Endothelial cell (in vitro differentiated cells): ENCODE measurements at regions not wholly inside any gene's neighbourhood (a gene's known extent, or its start where the extent isn't known, plus 50 kb on each side); places are given as distances from the start of the nearest gene placed in this dataset.

Experiments
- DNase-seq: peaks from one replicate; pipeline ENCODE4 v3.0.0; 2021; ENCODE audit warnings: low spot score
- H3K27ac Mint-ChIP-seq: one replicate; pipeline ENCODE4 v1.8.0; 2021; ENCODE audit warnings: mixed read lengths, inconsistent platforms; ENCODE audit not compliant: unreplicated experiment
- H3K27me3 Mint-ChIP-seq: one replicate; pipeline ENCODE4 v1.8.0; 2021; ENCODE audit warnings: mild to moderate bottlenecking, moderate library complexity, mixed read lengths, inconsistent platforms; ENCODE audit not compliant: unreplicated experiment
- H3K36me3 Mint-ChIP-seq: one replicate; pipeline ENCODE4 v1.8.0; 2021; ENCODE audit warnings: mild to moderate bottlenecking, low read depth, mixed read lengths, inconsistent platforms; ENCODE audit not compliant: unreplicated experiment
- H3K4me1 Mint-ChIP-seq: one replicate; pipeline ENCODE4 v1.8.0; 2021; ENCODE audit warnings: mild to moderate bottlenecking, mixed read lengths, inconsistent platforms; ENCODE audit not compliant: unreplicated experiment
- H3K4me3 Mint-ChIP-seq: one replicate; pipeline ENCODE4 v1.8.0; 2021; ENCODE audit warnings: mild to moderate bottlenecking, mixed read lengths, inconsistent platforms; ENCODE audit not compliant: unreplicated experiment
- H3K9me3 Mint-ChIP-seq: one replicate; pipeline ENCODE4 v1.8.0; 2021; ENCODE audit warnings: mixed read lengths, inconsistent platforms; ENCODE audit not compliant: unreplicated experiment
- TF ChIP-seq, protein P1 (sequence below): fragments of 200-600 bp; sonication (generic); IDR thresholded peaks from one replicate; pipeline ENCODE4 v1.5.0; 2021; ENCODE audit warnings: antibody characterized with exemption; ENCODE audit not compliant: unreplicated experiment

GRCh38 chr5:18216016-18216415, 581.8 kb downstream of the TAF11L14 start:
- no peaks in the 10 kb centered on the region for H3K4me1 Mint-ChIP-seq
- H3K27ac Mint-ChIP-seq: no peak overlapping the region
- no peaks in the 10 kb centered on the region for H3K27me3 Mint-ChIP-seq
- TF ChIP-seq, protein P1, sequence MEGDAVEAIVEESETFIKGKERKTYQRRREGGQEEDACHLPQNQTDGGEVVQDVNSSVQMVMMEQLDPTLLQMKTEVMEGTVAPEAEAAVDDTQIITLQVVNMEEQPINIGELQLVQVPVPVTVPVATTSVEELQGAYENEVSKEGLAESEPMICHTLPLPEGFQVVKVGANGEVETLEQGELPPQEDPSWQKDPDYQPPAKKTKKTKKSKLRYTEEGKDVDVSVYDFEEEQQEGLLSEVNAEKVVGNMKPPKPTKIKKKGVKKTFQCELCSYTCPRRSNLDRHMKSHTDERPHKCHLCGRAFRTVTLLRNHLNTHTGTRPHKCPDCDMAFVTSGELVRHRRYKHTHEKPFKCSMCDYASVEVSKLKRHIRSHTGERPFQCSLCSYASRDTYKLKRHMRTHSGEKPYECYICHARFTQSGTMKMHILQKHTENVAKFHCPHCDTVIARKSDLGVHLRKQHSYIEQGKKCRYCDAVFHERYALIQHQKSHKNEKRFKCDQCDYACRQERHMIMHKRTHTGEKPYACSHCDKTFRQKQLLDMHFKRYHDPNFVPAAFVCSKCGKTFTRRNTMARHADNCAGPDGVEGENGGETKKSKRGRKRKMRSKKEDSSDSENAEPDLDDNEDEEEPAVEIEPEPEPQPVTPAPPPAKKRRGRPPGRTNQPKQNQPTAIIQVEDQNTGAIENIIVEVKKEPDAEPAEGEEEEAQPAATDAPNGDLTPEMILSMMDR: no peak
- no peak for DNase-seq
- no peak overlapping the region for H3K4me3 Mint-ChIP-seq
- no peaks in the 10 kb centered on the region for H3K9me3 Mint-ChIP-seq
- H3K36me3 Mint-ChIP-seq: no peaks in the 10 kb centered on the region

- H3K36me3 Mint-ChIP-seq: no peaks in the 10 kb centered on the region
- no peak overlapping the region for H3K4me3 Mint-ChIP-seq
- H3K9me3 Mint-ChIP-seq: no peaks in the 10 kb centered on the region
- H3K27ac Mint-ChIP-seq: no peak overlapping the region
- H3K4me1 Mint-ChIP-seq: no peaks in the 10 kb centered on the region
- no peak for DNase-seq
- H3K27me3 Mint-ChIP-seq: no peaks in the 10 kb centered on the region
- TF ChIP-seq, protein P1: no peak
These were observed 582.5 kb downstream of the TAF11L14 start for GRCh38 chr5:18216729-18217128.

GRCh38 chr5:18219241-18219640, 585.0 kb downstream of the TAF11L14 start:
- TF ChIP-seq, protein P1: no peak
- H3K27me3 Mint-ChIP-seq: no peaks in the 10 kb centered on the region
- H3K4me3 Mint-ChIP-seq: no peak overlapping the region
- no peaks in the 10 kb centered on the region for H3K4me1 Mint-ChIP-seq
- no peak for DNase-seq
- no peaks in the 10 kb centered on the region for H3K9me3 Mint-ChIP-seq
- no peak overlapping the region for H3K27ac Mint-ChIP-seq
- H3K36me3 Mint-ChIP-seq: no peaks in the 10 kb centered on the region

GRCh38 chr5:18220631-18221030, 586.4 kb downstream of the TAF11L14 start:
- DNase-seq: no peak
- Mint-ChIP-seq H3K27ac (no peak overlapping the region), H3K27me3 (no peaks in the 10 kb centered on the region), H3K9me3 (no peaks in the 10 kb centered on the region), H3K36me3 (no peaks in the 10 kb centered on the region), H3K4me3 (no peak overlapping the region), H3K4me1 (no peaks in the 10 kb centered on the region)
- TF ChIP-seq, protein P1: no peak

- peaks cover 2% of the 10 kb centered on the region for H3K4me1 Mint-ChIP-seq
- no peak overlapping the region for H3K27ac Mint-ChIP-seq
- H3K4me3 Mint-ChIP-seq: no peak overlapping the region
- TF ChIP-seq, protein P1: no peak
- H3K27me3 Mint-ChIP-seq: no peaks in the 10 kb centered on the region
- H3K36me3 Mint-ChIP-seq: no peaks in the 10 kb centered on the region
- no peak for DNase-seq
- H3K9me3 Mint-ChIP-seq: no peaks in the 10 kb centered on the region
These were observed 602.1 kb downstream of the TAF11L14 start for GRCh38 chr5:18236386-18236785.
